ENCODE measurements at regions not wholly inside any gene's neighbourhood (a gene's known extent, or its start where the extent isn't known, plus 50 kb on each side); places are given as distances from the start of the nearest gene placed in this dataset.

DNA sequence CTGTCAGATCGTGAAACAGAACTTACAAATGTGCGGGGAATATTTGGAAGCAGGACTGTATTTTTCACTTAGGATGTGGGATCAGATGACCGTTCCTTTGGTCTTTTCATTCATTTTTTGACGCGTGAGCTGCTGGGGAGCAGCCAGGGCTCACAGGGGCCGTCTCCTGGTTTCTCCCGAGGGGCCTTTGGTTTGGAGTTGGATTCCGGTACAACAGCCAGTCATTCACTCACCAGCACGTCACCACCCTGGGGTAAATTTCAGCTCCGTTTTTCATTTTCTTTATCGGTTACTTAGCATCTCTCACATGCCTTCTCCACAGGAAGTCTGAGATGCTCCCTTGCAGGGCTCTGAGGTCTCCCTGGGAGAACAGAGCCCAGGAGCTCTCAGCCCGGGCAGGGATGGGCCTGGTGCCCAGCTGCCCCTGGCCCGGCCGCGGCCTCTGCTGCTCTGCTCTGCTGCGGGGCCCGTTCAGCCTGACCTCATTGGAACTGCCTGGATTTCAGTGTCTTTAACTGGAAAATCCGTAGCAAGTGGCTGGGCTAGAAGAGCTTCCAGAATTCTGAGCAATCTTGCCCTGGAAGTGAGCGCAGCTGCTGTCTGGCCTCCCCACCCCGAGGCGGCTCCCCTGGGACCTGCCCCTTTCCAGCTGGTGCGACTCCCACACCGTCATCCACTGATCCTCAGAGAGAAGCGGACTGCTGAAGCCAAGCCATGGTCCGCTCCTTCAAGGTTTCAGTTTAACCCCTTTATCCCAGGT, 335.6 kb downstream of the EIPR1 start:
- Histone ChIP-seq H4K20me1 (ENCODE audit: insufficient read depth) (no peaks in the 10 kb centered on the region), H3K27ac (ENCODE audit: low read depth in 2 of 2, low read length in 1 of 2) (peak overlapping the region; percentile 18 to 95; a peak in 3 of 4 replicates), H3K27me3 (ENCODE audit: insufficient read depth) (no peaks in the 10 kb centered on the region), H3K79me2 (ENCODE audit: insufficient read depth) (no peaks in the 10 kb centered on the region), H3K4me2 (no peak overlapping the region), H3K9ac (no peak overlapping the region), H3K4me1 (ENCODE audit: control insufficient read depth in 1 of 2, insufficient read depth in 2 of 2, low read depth in 1 of 2, low read length in 1 of 2) (peaks cover 0 to 30% of the 10 kb centered on the region in 2 experiments; a peak in 1 of 4 replicates), H3K4me3 (ENCODE audit: low read depth in 2 of 2, low read length in 1 of 2) (no peak overlapping the region), H3K9me2 (no peaks in the 10 kb centered on the region), H3K9me3 (no peaks in the 10 kb centered on the region), H2AFZ (ENCODE audit: low read depth) (no peak overlapping the region), H3F3A (replicated peaks; ENCODE audit: insufficient read depth) (no peaks in the 10 kb centered on the region), H3K36me3 (replicated peaks in 1 of 2; ENCODE audit: control insufficient read depth in 1 of 2, insufficient read depth in 2 of 2, low read length in 1 of 2) (no peaks in the 10 kb centered on the region)
- DNase-seq = peak; percentile 90
- 27% methylated on average over 24 of the region's 25 CpGs for WGBS (ENCODE audit: low lambda C conversion rate)
- ChIA-PET CTCF (interaction anchor here (0.6 to 1.6 kb wide), 6 partner anchors 37 to 261 kb away, joined by 3 to 4 read pairs (median 3); no protein-coding TSS in a partner anchor), POLR2A (interaction anchor here (0.8 to 2.0 kb wide), 9 partner anchors 33 to 241 kb away, joined by 3 to 19 read pairs (median 8); no protein-coding TSS in a partner anchor)
- TF ChIP-seq GATA2 (CRISPR knock-in tag; IDR thresholded peaks at IDR 0.05) (no peak), MXI1 (IDR thresholded peaks at IDR 0.05; ENCODE audit: low read depth, low read length) (peak; percentile 45; the same call in 1 of the 2 replicates), TCF12 (IDR thresholded peaks at IDR 0.05) (no peak), CHD2 (IDR thresholded peaks at IDR 0.05; ENCODE audit: low read length, partially characterized antibody) (no peak), RFX5 (IDR thresholded peaks at IDR 0.05; ENCODE audit: low read length) (no peak)
- TF ChIP-seq, protein P1, sequence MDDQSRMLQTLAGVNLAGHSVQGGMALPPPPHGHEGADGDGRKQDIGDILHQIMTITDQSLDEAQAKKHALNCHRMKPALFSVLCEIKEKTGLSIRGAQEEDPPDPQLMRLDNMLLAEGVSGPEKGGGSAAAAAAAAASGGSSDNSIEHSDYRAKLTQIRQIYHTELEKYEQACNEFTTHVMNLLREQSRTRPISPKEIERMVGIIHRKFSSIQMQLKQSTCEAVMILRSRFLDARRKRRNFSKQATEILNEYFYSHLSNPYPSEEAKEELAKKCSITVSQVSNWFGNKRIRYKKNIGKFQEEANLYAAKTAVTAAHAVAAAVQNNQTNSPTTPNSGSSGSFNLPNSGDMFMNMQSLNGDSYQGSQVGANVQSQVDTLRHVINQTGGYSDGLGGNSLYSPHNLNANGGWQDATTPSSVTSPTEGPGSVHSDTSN (IDR thresholded peaks at IDR 0.05) = no peak

DNA sequence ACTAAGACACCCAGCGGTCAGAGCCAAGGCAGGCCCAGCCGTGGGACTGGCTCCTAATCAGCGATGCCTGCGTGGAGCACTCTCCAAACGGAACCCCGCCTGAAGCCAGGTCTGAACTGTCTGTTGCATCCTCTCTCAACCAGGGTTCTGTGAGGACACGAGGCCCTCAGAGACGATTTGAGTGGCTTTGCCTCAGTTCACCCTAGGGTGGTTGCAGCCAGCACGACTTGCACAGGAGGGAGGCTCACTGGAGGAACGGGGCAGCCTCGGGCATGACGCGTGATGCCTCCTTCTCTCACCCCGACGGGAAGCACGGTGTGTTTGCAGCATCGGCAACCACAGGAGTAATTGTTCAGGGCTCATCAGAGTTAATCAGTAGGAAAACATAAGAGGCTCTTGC, 336.4 kb downstream of the EIPR1 start:
- Histone ChIP-seq H3F3A (replicated peaks; ENCODE audit: insufficient read depth) (no peaks in the 10 kb centered on the region), H3K9me3 (no peaks in the 10 kb centered on the region), H3K9ac (no peak overlapping the region), H3K9me2 (no peaks in the 10 kb centered on the region), H3K79me2 (ENCODE audit: insufficient read depth) (no peaks in the 10 kb centered on the region), H3K27me3 (ENCODE audit: insufficient read depth) (no peaks in the 10 kb centered on the region), H3K4me2 (no peak overlapping the region), H4K20me1 (ENCODE audit: insufficient read depth) (no peaks in the 10 kb centered on the region), H3K4me3 (ENCODE audit: low read depth in 2 of 2, low read length in 1 of 2) (no peak overlapping the region), H3K27ac (ENCODE audit: low read depth in 2 of 2, low read length in 1 of 2) (peak overlapping the region in 1 of 2 experiments; percentile 95; a peak in 2 of 4 replicates), H2AFZ (ENCODE audit: low read depth) (no peak overlapping the region), H3K36me3 (replicated peaks in 1 of 2; ENCODE audit: control insufficient read depth in 1 of 2, insufficient read depth in 2 of 2, low read length in 1 of 2) (no peaks in the 10 kb centered on the region), H3K4me1 (ENCODE audit: control insufficient read depth in 1 of 2, insufficient read depth in 2 of 2, low read depth in 1 of 2, low read length in 1 of 2) (peaks cover 0 to 30% of the 10 kb centered on the region in 2 experiments; a peak in 1 of 4 replicates)
- no peak for DNase-seq
- 68% methylated on average over 17 of the region's 17 CpGs for WGBS (ENCODE audit: low lambda C conversion rate)
- ChIA-PET CTCF (interaction anchor here (0.9 to 1.6 kb wide), 5 partner anchors 36 to 490 kb away, joined by 3 to 4 read pairs (median 3); no protein-coding TSS in a partner anchor), POLR2A (interaction anchor here (0.8 to 1.9 kb wide), 4 partner anchors 86 to 241 kb away, joined by 4 to 19 read pairs (median 9); no protein-coding TSS in a partner anchor)
- TF ChIP-seq TEAD4 (IDR thresholded peaks at IDR 0.05; ENCODE audit: borderline replicate concordance, insufficient read depth) = no peak

DNA sequence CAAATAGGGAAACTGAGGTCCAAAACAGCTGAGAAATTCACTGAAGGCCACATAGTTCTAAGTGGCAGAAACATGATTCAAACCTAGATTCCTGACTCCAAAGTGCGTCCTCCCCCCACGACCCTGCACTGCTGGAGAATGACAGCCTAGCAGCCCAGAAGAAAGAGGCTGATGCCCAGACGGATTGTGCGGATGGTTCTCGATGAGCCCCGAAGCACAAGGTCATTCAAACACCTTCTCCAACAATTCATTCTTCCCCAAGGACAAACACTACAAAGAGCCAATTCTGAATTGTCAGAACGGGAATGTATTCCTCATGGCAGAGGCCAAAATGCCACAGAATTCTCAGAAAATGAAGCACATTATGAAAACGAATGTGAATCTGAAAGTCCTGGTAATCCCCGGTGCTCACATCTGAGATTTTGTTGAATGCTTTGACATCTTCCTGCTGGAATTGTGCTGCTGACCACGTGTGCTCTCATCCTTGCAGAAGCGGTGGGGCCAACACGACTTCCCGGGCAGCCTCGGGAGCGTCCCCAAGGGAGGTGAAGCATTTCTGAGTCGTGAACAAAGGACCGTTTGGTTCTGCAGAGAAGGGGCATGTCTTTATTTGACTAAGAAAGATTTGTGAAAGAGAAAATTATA, 337.0 kb downstream of the EIPR1 start:
- Histone ChIP-seq H3K27me3 (ENCODE audit: insufficient read depth) (no peaks in the 10 kb centered on the region), H3K9me3 (no peaks in the 10 kb centered on the region), H3K4me1 (ENCODE audit: control insufficient read depth in 1 of 2, insufficient read depth in 2 of 2, low read depth in 1 of 2, low read length in 1 of 2) (peaks cover 0 to 30% of the 10 kb centered on the region in 2 experiments; a peak in 1 of 4 replicates), H3K9ac (no peak overlapping the region), H3K79me2 (ENCODE audit: insufficient read depth) (no peaks in the 10 kb centered on the region), H3K4me2 (no peak overlapping the region), H3K9me2 (no peaks in the 10 kb centered on the region), H3K36me3 (replicated peaks in 1 of 2; ENCODE audit: control insufficient read depth in 1 of 2, insufficient read depth in 2 of 2, low read length in 1 of 2) (no peaks in the 10 kb centered on the region), H3K27ac (ENCODE audit: low read depth in 2 of 2, low read length in 1 of 2) (peak overlapping the region in 1 of 2 experiments; percentile 95; a peak in 2 of 4 replicates), H4K20me1 (ENCODE audit: insufficient read depth) (no peaks in the 10 kb centered on the region), H2AFZ (ENCODE audit: low read depth) (no peak overlapping the region), H3K4me3 (ENCODE audit: low read depth in 2 of 2, low read length in 1 of 2) (no peak overlapping the region), H3F3A (replicated peaks; ENCODE audit: insufficient read depth) (no peaks in the 10 kb centered on the region)
- POLR2A ChIA-PET = interaction anchor here (1.9 kb wide), 1 partner anchor 86 kb away, joined by 19 read pairs; no protein-coding TSS in a partner anchor
- 63% methylated on average over 17 of the region's 17 CpGs for WGBS (ENCODE audit: low lambda C conversion rate)
- TF ChIP-seq RFX5 (IDR thresholded peaks at IDR 0.05; ENCODE audit: low read length) = no peak
- TF ChIP-seq TCF12 (IDR thresholded peaks at IDR 0.05) = no peak
- TF ChIP-seq RCOR1 (IDR thresholded peaks at IDR 0.05; ENCODE audit: low read length) = no peak
- no peak for TF ChIP-seq POLR2AphosphoS5 (IDR thresholded peaks at IDR 0.05; ENCODE audit: low read depth, low read length)
- TF ChIP-seq, protein P2, sequence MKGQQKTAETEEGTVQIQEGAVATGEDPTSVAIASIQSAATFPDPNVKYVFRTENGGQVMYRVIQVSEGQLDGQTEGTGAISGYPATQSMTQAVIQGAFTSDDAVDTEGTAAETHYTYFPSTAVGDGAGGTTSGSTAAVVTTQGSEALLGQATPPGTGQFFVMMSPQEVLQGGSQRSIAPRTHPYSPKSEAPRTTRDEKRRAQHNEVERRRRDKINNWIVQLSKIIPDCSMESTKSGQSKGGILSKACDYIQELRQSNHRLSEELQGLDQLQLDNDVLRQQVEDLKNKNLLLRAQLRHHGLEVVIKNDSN (IDR thresholded peaks at IDR 0.05; ENCODE audit: borderline replicate concordance, low read depth) = no peak
- no peak for TF ChIP-seq ELF1 (IDR thresholded peaks at IDR 0.05)
- no peak for TF ChIP-seq SIN3A (IDR thresholded peaks at IDR 0.05; ENCODE audit: borderline replicate concordance, low read depth, low read length)
- no peak for TF ChIP-seq CHD2 (IDR thresholded peaks at IDR 0.05; ENCODE audit: low read length, partially characterized antibody)
- no peak for TF ChIP-seq EP300 (IDR thresholded peaks at IDR 0.05; ENCODE audit: borderline replicate concordance in 1 of 2, low read depth in 1 of 2, low read length in 1 of 2)
- TF ChIP-seq TAF1 (IDR thresholded peaks at IDR 0.05; ENCODE audit: borderline replicate concordance, low read depth, low read length) = no peak
- TF ChIP-seq FOXM1 (IDR thresholded peaks at IDR 0.05; ENCODE audit: low read depth) = no peak
- no peak for TF ChIP-seq MEF2A (IDR thresholded peaks at IDR 0.05; ENCODE audit: borderline replicate concordance, low read depth)
- CTCF ChIA-PET = interaction anchor here (0.6 to 1.6 kb wide), 3 partner anchors 25 to 491 kb away, joined by 3 to 4 read pairs (median 3); no protein-coding TSS in a partner anchor
- no peak for DNase-seq
